SK-N-SH (cell line): ENCODE measurements at regions not wholly inside any gene's neighbourhood (a gene's known extent, or its start where the extent isn't known, plus 50 kb on each side); places are given as distances from the start of the nearest gene placed in this dataset.

Source experiments
- CTCF ChIA-PET: fragments of 300-600, 350-600 bp; formaldehyde crosslinking; extraction: SDS; loops from one replicate; lab custom pipeline; 2021; lab: Yijun Ruan, JAX
- POLR2A ChIA-PET: fragments of 350-600 bp; sonication (Branson Sonifier 250); formaldehyde crosslinking; extraction: SDS; loops from one replicate; lab custom pipeline; 2020; ENCODE audit warnings: antibody characterized with exemption, inconsistent platforms; lab: Yijun Ruan, JAX
- DNase-seq: peaks from one replicate; pipeline ENCODE4 v3.0.0; 2012
- H2AFZ ChIP-seq: fragments of 200-600 bp; sonication (generic); 2 replicates; pipeline ENCODE4 v1.8.1; 2016; ENCODE audit warnings: antibody characterized with exemption, mild to moderate bottlenecking, low read depth
- H3F3A ChIP-seq: fragments of 200-600 bp; sonication (generic); replicated peaks from 2 replicates; pipeline ENCODE3; 2016; ENCODE audit warnings: antibody characterized with exemption, mild to moderate bottlenecking; ENCODE audit not compliant: insufficient read depth
- H3K27ac ChIP-seq, 2 experiments: fragments of 200-500 bp in 1 of 2; fragments of 200-600 bp in 1 of 2; sonication (Bioruptor generic) in 1 of 2; sonication (generic), shearing (Covaris generic) in 1 of 2; 2 replicates each; pipeline versions ENCODE4 v1.5.1 to v1.6.1; 2014 to 2016; ENCODE audit warnings: low read depth in 2 of 2, inconsistent platforms in 1 of 2, low read length in 1 of 2, mild to moderate bottlenecking in 1 of 2, mixed read lengths in 1 of 2
- H3K27me3 ChIP-seq: fragments of 200-600 bp; sonication (generic), shearing (Covaris generic); 2 replicates; pipeline ENCODE4 v1.6.1; 2016; ENCODE audit warnings: mixed run types; ENCODE audit not compliant: insufficient read depth
- H3K36me3 ChIP-seq, 2 experiments: fragments of 200-500 bp in 1 of 2; fragments of 200-600 bp in 1 of 2; sonication (Bioruptor generic) in 1 of 2; sonication (generic) in 1 of 2; replicated peaks in 1 of 2; 2 replicates each; pipeline versions ENCODE3 to v1.5.1; 2014 to 2016; ENCODE audit warnings: low read length in 1 of 2, mild to moderate bottlenecking in 1 of 2; ENCODE audit not compliant: insufficient read depth in 2 of 2, control insufficient read depth in 1 of 2
- H3K4me1 ChIP-seq, 2 experiments: fragments of 200-500 bp in 1 of 2; fragments of 200-600 bp in 1 of 2; sonication (Bioruptor generic) in 1 of 2; sonication (generic), shearing (Covaris generic) in 1 of 2; 2 replicates each; pipeline versions ENCODE4 v1.5.1 to v1.6.1; 2014 to 2016; ENCODE audit warnings: low read depth in 1 of 2, low read length in 1 of 2, mixed run types in 1 of 2; ENCODE audit not compliant: insufficient read depth in 2 of 2, control insufficient read depth in 1 of 2
- H3K4me2 ChIP-seq: fragments of 200-600 bp; sonication (generic), shearing (Covaris generic); 2 replicates; pipeline ENCODE4 v1.6.1; 2017; ENCODE audit warnings: mixed run types
- H3K4me3 ChIP-seq, 2 experiments: fragments of 200-500 bp in 1 of 2; fragments of 200-600 bp in 1 of 2; sonication (Bioruptor generic) in 1 of 2; sonication (generic), shearing (Covaris generic) in 1 of 2; 2 replicates each; pipeline versions ENCODE4 v1.5.1 to v1.8.1; 2014 to 2016; ENCODE audit warnings: low read depth in 2 of 2, inconsistent platforms in 1 of 2, low read length in 1 of 2, mild to moderate bottlenecking in 1 of 2, mixed read lengths in 1 of 2, moderate library complexity in 1 of 2
- H3K79me2 ChIP-seq: fragments of 200-600 bp; sonication (generic); 2 replicates; pipeline ENCODE4 v1.8.1; 2017; ENCODE audit warnings: mild to moderate bottlenecking; ENCODE audit not compliant: insufficient read depth
- H3K9ac ChIP-seq: fragments of 200-600 bp; sonication (generic); 2 replicates; pipeline ENCODE4 v1.6.1; 2017; ENCODE audit warnings: mixed run types
- H3K9me2 ChIP-seq: fragments of 200-600 bp; sonication (generic); 2 replicates; pipeline ENCODE4 v1.6.1; 2017; ENCODE audit warnings: mixed run types
- H3K9me3 ChIP-seq: fragments of 200-600 bp; sonication (generic); 2 replicates; pipeline ENCODE4 v1.6.1; 2017; ENCODE audit warnings: mixed run types, mild to moderate bottlenecking, moderate library complexity
- H4K20me1 ChIP-seq: fragments of 200-600 bp; sonication (generic); 2 replicates; pipeline ENCODE4 v1.6.1; 2017; ENCODE audit warnings: mild to moderate bottlenecking, mixed run types; ENCODE audit not compliant: insufficient read depth
- CTCF ChIP-seq: fragments of 200-600 bp; sonication (generic); IDR thresholded peaks from 2 replicates; pipeline ENCODE4 v1.6.1; 2017; ENCODE audit warnings: antibody characterized with exemption, mild to moderate bottlenecking, moderate library complexity
- EP300 ChIP-seq, 2 experiments: IDR thresholded peaks; 2 replicates each; pipeline versions ENCODE4 v1.4.0 to v1.6.1; 2012; ENCODE audit warnings: borderline replicate concordance in 1 of 2, low read depth in 1 of 2, low read length in 1 of 2
- EZH2phosphoT487 ChIP-seq: fragments of 200-600 bp; sonication (generic); IDR thresholded peaks from 2 replicates; pipeline ENCODE4 v1.6.1; 2017; ENCODE audit warnings: low read depth, mixed run types, mild to moderate bottlenecking, antibody characterized with exemption, moderate library complexity, borderline replicate concordance
- JUND ChIP-seq: IDR thresholded peaks from 2 replicates; pipeline ENCODE4 v1.4.0; 2012
- MAX ChIP-seq: IDR thresholded peaks from 2 replicates; pipeline ENCODE4 v1.4.0; 2012; ENCODE audit warnings: low read depth
- MEF2A ChIP-seq: IDR thresholded peaks from 2 replicates; pipeline ENCODE4 v1.4.0; 2012; ENCODE audit warnings: low read depth, borderline replicate concordance
- MXI1 ChIP-seq: IDR thresholded peaks from 2 replicates; pipeline ENCODE4 v1.6.1; 2012; ENCODE audit warnings: mild to moderate bottlenecking, low read depth, low read length, improper control_type of control experiment
- PBX3 ChIP-seq: IDR thresholded peaks from 2 replicates; pipeline ENCODE4; 2012
- POLR2AphosphoS5 ChIP-seq: IDR thresholded peaks from 2 replicates; pipeline ENCODE4 v1.6.1; 2012; ENCODE audit warnings: low read depth, low read length
- RAD21 ChIP-seq: IDR thresholded peaks from 2 replicates; pipeline ENCODE4 v1.6.1; 2012; ENCODE audit warnings: mild to moderate bottlenecking, low read length
- REST ChIP-seq: IDR thresholded peaks from 2 replicates; pipeline ENCODE4 v1.6.1; 2012; ENCODE audit warnings: mild to moderate bottlenecking, low read depth, low read length, moderate library complexity
- RFX5 ChIP-seq: IDR thresholded peaks from 2 replicates; pipeline ENCODE4 v1.6.1; 2012; ENCODE audit warnings: mild to moderate bottlenecking, improper control_type of control experiment, low read length
- RXRA ChIP-seq: IDR thresholded peaks from 2 replicates; pipeline ENCODE4 v1.4.0; 2012; ENCODE audit warnings: low read depth, mild to moderate bottlenecking, borderline replicate concordance
- SIN3A ChIP-seq: IDR thresholded peaks from 2 replicates; pipeline ENCODE4 v1.6.1; 2012; ENCODE audit warnings: low read depth, mild to moderate bottlenecking, low read length, moderate library complexity, borderline replicate concordance
- SMC3 ChIP-seq: IDR thresholded peaks from 2 replicates; pipeline ENCODE4 v1.6.1; 2012; ENCODE audit warnings: low read depth, low read length, improper control_type of control experiment
- TAF1 ChIP-seq: IDR thresholded peaks from 2 replicates; pipeline ENCODE4 v1.6.1; 2012; ENCODE audit warnings: low read depth, mild to moderate bottlenecking, low read length, moderate library complexity, borderline replicate concordance
- TEAD4 ChIP-seq: IDR thresholded peaks from 2 replicates; pipeline ENCODE4 v1.4.0; 2012; ENCODE audit warnings: mild to moderate bottlenecking, borderline replicate concordance; ENCODE audit not compliant: insufficient read depth
- USF1 ChIP-seq: IDR thresholded peaks from 2 replicates; pipeline ENCODE4 v1.4.0; 2012; ENCODE audit warnings: low read depth, borderline replicate concordance
- YY1 ChIP-seq: IDR thresholded peaks from 2 replicates; pipeline ENCODE4 v1.4.0; 2012; ENCODE audit warnings: low read depth, mild to moderate bottlenecking
- WGBS: methylation state at CpG from one replicate; pipeline ENCODE4 v1.1.6; 2017; ENCODE audit warnings: low lambda C conversion rate; 5-methylcytosine and 5-hydroxymethylcytosine counted together

- Histone ChIP-seq H3K27ac (no peak overlapping the region), H2AFZ (no peak overlapping the region), H3K9ac (no peak overlapping the region), H4K20me1 (no peaks in the 10 kb centered on the region), H3K4me1 (no peaks in the 10 kb centered on the region), H3K36me3 (no peaks in the 10 kb centered on the region), H3K79me2 (no peaks in the 10 kb centered on the region), H3K9me2 (no peaks in the 10 kb centered on the region), H3F3A (no peaks in the 10 kb centered on the region), H3K27me3 (no peaks in the 10 kb centered on the region; the same call in 1 of the 2 replicates), H3K4me2 (no peak overlapping the region), H3K4me3 (no peak overlapping the region), H3K9me3 (no peaks in the 10 kb centered on the region)
- TF ChIP-seq TAF1, result no peak
- no peak for TF ChIP-seq SMC3
- no peak for TF ChIP-seq EZH2phosphoT487
- no peak for TF ChIP-seq YY1
- no peak for TF ChIP-seq TEAD4
- TF ChIP-seq CTCF, result no peak
- no peak for TF ChIP-seq RXRA
- TF ChIP-seq MEF2A, result no peak
- TF ChIP-seq USF1, result no peak
- no peak for TF ChIP-seq SIN3A
- no peak for TF ChIP-seq EP300 (IDR thresholded peaks at IDR 0.05; ENCODE audit: borderline replicate concordance in 1 of 2, low read depth in 1 of 2, low read length in 1 of 2)
- ChIA-PET POLR2A (no interaction called here), CTCF (no interaction called here)
- no peak for DNase-seq
- 41% methylated on average over 6 of the region's 6 CpGs for WGBS
These were observed 153.8 kb downstream of the ATG4C start for GRCh38 chr1:62937634-62938296.

GRCh38 chr1:62941780-62942179 is 157.8 kb downstream of the ATG4C start:
- Histone ChIP-seq H3K9me2 (no peaks in the 10 kb centered on the region), H3K36me3 (no peaks in the 10 kb centered on the region), H3K27ac (no peak overlapping the region), H3K4me1 (no peaks in the 10 kb centered on the region), H4K20me1 (no peaks in the 10 kb centered on the region), H3K9me3 (no peaks in the 10 kb centered on the region), H3K4me3 (no peak overlapping the region), H3K27me3 (no peaks in the 10 kb centered on the region; the same call in 1 of the 2 replicates), H2AFZ (no peak overlapping the region), H3F3A (no peaks in the 10 kb centered on the region), H3K79me2 (no peaks in the 10 kb centered on the region), H3K4me2 (no peak overlapping the region), H3K9ac (no peak overlapping the region)
- POLR2A ChIA-PET, result no interaction called here
- no peak for DNase-seq
- CTCF ChIA-PET, result no interaction called here
- WGBS, result 41% methylated on average over 2 of the region's 2 CpGs
- no peak for TF ChIP-seq RAD21
- no peak for TF ChIP-seq SMC3
- TF ChIP-seq SIN3A, result no peak
- no peak for TF ChIP-seq POLR2AphosphoS5
- TF ChIP-seq JUND, result no peak
- no peak for TF ChIP-seq RFX5
- no peak for TF ChIP-seq MAX
- TF ChIP-seq TAF1, result no peak
- no peak for TF ChIP-seq TEAD4
- no peak for TF ChIP-seq REST
- no peak for TF ChIP-seq MXI1
- no peak for TF ChIP-seq PBX3
